HFF-Myc (cell line): ENCODE measurements at regions not wholly inside any gene's neighbourhood (a gene's known extent, or its start where the extent isn't known, plus 50 kb on each side); places are given as distances from the start of the nearest gene placed in this dataset.

ENCODE experiments used
- DNase-seq: peaks from one replicate; pipeline ENCODE4 v3.0.0-alpha.2; 2011; ENCODE audit warnings: low read depth; ENCODE audit errors: extremely low read depth
- H3K4me3 ChIP-seq: replicated peaks from 2 replicates; pipeline ENCODE4 v1.5.1; 2011; ENCODE audit warnings: low read depth, mild to moderate bottlenecking, control low read depth, low read length
- TF ChIP-seq, protein P1 (sequence below): IDR thresholded peaks from 2 replicates; pipeline ENCODE4 v1.5.1; 2012; ENCODE audit warnings: mild to moderate bottlenecking, low read depth, low read length, control low read depth; ENCODE audit errors: missing control alignments

DNA sequence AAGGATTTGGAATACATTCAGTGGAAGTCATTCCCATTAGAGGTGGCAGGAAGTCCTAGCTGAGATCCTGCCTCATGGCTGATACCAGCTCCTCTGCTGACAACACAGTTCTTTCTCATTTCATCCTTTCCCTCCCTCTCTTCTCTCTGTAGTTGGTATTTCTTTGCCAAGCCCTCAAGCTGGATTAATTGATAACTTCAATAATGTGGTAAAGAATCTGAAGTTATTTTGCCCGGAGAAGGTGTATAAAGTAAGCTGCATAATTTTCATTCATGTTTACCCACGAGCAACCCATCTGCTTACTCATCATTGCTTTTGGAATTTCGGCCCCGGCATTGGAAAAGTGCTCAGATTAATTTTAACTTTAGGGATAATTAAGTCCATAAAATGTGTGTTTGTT lies 85.2 kb upstream of the PLPP4 start:
- DNase-seq, result no peak
- no peak overlapping the region for H3K4me3 ChIP-seq
- TF ChIP-seq, protein P1, sequence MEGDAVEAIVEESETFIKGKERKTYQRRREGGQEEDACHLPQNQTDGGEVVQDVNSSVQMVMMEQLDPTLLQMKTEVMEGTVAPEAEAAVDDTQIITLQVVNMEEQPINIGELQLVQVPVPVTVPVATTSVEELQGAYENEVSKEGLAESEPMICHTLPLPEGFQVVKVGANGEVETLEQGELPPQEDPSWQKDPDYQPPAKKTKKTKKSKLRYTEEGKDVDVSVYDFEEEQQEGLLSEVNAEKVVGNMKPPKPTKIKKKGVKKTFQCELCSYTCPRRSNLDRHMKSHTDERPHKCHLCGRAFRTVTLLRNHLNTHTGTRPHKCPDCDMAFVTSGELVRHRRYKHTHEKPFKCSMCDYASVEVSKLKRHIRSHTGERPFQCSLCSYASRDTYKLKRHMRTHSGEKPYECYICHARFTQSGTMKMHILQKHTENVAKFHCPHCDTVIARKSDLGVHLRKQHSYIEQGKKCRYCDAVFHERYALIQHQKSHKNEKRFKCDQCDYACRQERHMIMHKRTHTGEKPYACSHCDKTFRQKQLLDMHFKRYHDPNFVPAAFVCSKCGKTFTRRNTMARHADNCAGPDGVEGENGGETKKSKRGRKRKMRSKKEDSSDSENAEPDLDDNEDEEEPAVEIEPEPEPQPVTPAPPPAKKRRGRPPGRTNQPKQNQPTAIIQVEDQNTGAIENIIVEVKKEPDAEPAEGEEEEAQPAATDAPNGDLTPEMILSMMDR, result no peak

DNA sequence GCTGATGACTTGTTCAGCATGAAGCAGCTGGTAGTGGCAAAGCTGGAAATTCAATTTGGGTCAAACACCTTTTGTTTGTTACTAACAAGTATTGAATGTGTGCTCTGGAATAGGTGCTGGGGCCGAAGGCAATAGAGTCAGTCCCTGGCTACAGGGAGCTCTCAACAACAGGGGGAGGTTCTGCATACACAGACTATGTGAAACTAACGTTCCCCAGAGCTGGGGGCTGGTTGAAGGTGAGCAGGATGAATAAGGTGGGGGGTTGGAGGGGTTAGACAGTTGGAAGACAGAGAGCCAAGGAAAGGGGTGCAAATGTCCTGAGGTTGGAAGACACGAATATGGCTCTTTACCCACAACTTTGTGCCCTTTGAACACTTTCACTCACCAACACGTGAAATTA lies 84.1 kb upstream of the PLPP4 start:
- no peak overlapping the region for H3K4me3 ChIP-seq
- TF ChIP-seq, protein P1, result no peak
- DNase-seq, result no peak

DNA sequence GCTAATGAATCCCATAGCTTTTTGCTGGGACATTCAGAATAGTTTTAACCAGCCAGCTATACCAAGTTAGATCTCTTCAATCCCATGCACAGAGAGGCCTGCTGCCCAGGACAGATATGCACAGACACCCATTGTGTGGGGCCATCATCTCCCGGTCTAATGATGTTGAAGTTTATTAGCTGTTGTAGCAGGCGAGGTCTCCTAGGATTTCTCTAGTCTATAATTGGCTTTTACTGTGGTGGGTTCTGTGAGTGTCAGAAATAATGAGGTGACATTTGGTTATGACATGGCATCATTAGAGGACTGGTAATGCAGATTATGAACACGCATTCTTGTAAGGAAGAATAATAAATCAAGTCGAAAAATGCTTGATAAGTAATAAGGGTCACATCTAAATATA lies 81.4 kb upstream of the PLPP4 start:
- TF ChIP-seq, protein P1, result no peak
- no peak overlapping the region for H3K4me3 ChIP-seq
- DNase-seq, result no peak

DNA sequence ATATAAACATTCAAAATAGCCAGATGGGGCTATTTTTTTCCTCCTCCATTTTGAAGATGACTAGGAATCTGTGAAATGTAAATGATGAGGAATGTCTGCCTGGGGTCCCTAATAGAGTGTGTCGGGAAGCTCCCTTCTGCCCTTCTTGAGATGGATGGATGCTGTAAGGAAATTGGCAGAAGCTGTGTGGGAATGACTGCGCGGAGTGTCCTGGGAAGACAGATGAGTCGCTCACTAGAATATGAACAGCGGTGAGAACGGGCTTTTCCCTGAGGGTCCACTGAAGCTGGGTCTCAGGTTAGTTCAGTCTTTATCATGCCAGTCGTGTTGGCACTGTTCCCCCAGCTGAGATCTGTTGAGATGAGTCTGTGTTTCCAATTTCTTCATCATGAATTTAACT lies 75.1 kb upstream of the PLPP4 start:
- DNase-seq, result no peak
- TF ChIP-seq, protein P1, result no peak
- no peak overlapping the region for H3K4me3 ChIP-seq

DNA sequence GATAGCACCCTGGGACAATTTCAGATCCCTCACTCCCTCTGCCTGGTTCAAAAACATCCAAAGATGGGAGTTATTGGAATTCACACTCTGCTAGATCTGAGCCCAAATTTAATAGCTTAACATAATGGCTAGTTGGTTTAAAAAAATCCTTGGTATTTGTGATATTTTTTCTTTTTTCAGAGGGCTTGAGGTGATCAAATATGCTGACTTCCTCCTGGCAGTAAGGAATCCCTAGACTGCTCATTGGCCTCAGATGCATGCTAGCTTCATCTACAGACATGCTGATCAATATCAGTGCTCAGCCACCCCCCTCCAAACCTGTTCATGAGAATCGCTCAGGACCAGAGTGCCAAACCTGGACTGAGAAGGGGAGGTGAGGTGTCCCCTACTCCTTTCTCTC lies 74.7 kb upstream of the PLPP4 start:
- DNase-seq, result no peak
- TF ChIP-seq, protein P1, result no peak

DNA sequence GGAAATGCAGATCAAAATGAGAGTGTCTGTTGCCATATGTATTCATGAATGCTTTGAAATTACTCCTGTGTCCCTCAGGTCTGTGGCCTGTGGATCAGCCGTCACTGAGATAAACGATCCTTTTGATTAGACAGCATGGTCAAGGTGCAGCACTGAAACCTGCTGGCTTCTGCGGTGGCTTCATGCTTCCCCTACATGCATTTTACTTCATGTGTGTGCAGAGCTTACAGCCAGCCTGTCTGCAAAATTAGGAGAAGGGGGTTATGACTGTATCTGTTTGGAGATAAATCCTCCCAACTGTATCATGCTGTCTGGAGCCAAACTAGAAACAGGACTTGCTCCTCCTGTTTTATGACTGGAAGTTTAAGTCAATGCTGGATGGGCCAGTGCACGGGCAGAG lies 71.0 kb upstream of the PLPP4 start:
- TF ChIP-seq, protein P1, result no peak
- no peak overlapping the region for H3K4me3 ChIP-seq
- no peak for DNase-seq

More for the DNA sequence above, 74.7 kb upstream of the PLPP4 start:
- H3K4me3 ChIP-seq, result no peak overlapping the region

DNA sequence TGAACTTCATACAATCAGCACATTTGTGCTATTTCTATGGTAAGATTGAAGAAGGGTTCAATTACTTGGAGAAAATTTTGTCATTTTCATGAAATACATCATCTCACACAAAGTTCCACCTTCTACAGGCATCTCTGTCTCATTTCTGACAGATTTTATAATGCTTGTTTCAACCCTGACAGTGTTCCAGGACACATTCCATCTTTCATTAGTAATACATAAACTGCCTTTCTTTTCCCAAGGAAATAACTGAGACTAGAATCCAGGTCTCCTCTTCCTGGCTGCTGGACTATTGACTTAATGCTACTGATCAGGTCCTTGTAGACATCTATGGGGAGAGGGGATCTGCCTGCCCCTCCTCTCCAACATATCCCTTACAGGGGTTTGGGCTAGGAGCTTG lies 70.1 kb upstream of the PLPP4 start:
- TF ChIP-seq, protein P1, result no peak
- no peak for DNase-seq
- H3K4me3 ChIP-seq, result no peak overlapping the region
